HCT116 (cell line): ENCODE measurements at regions not wholly inside any gene's neighbourhood (a gene's known extent, or its start where the extent isn't known, plus 50 kb on each side); places are given as distances from the start of the nearest gene placed in this dataset.

ENCODE experiments used
- CBX3 ChIP-seq: IDR thresholded peaks from 2 replicates; pipeline ENCODE4 v1.6.1; 2012; ENCODE audit warnings: low read depth
- EGR1 ChIP-seq: IDR thresholded peaks from 2 replicates; pipeline ENCODE4 v1.6.1; 2012; ENCODE audit warnings: low read depth
- EZH2 ChIP-seq: fragments of 200-600 bp; sonication (generic); IDR thresholded peaks from 2 replicates; pipeline ENCODE4 v1.6.1; 2017; ENCODE audit warnings: antibody characterized with exemption, mixed run types
- JUND ChIP-seq: IDR thresholded peaks from 2 replicates; pipeline ENCODE4 v1.6.1; 2012
- POLR2A ChIP-seq: IDR thresholded peaks from 2 replicates; pipeline ENCODE4 v1.7.0; 2011; ENCODE audit warnings: borderline replicate concordance; ENCODE audit not compliant: insufficient read depth, insufficient read length; ENCODE audit errors: extremely low read depth
- POLR2AphosphoS5 ChIP-seq: IDR thresholded peaks from 2 replicates; pipeline ENCODE4 v1.6.1; 2011; ENCODE audit warnings: mild to moderate bottlenecking, low read depth, low read length, moderate library complexity
- SIN3A ChIP-seq: IDR thresholded peaks from 2 replicates; pipeline ENCODE4 v1.6.1; 2012; ENCODE audit warnings: low read depth
- SP1 ChIP-seq: IDR thresholded peaks from 2 replicates; pipeline ENCODE4 v1.6.1; 2012; ENCODE audit warnings: low read depth
- YY1 ChIP-seq: IDR thresholded peaks from 2 replicates; pipeline ENCODE4 v1.6.1; 2011; ENCODE audit warnings: low read length, low read depth, moderate library complexity, mild to moderate bottlenecking; ENCODE audit not compliant: insufficient replicate concordance; ENCODE audit errors: extremely low read depth
- TF ChIP-seq, protein P1 (sequence below), 3 experiments: fragments of 200-600 bp in 1 of 3; sonication (generic) in 1 of 3; IDR thresholded peaks in 2 of 3; conservative IDR thresholded peaks in 1 of 3; 2 replicates each; pipeline ENCODE4 v1.5.1; 2012 to 2017; ENCODE audit warnings: low read depth in 2 of 3, low read length in 2 of 3, antibody characterized with exemption in 1 of 3, borderline replicate concordance in 1 of 3, control low read depth in 1 of 3, mild to moderate bottlenecking in 1 of 3, mixed read lengths in 1 of 3, mixed run types in 1 of 3, moderate library complexity in 1 of 3; ENCODE audit not compliant: insufficient read depth in 1 of 3

DNA sequence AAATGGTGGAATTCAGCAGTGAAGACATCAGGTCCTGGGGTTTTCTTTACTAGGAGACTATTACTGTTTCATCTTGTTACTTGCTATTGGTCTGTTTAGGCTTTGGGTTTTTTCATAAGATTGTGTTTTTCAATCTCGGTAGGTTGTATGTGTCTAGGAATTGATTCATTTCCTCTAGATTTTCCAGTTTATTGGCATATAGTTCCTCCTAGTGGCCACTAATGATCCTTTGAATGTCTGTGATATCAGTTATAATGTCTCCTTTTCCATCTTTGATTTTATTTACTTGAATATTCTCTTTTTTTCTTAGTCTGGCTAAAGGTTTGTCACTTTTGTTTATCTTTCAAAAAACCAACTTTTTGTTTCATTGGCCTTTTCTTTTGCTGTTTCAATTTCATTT lies 233.0 kb downstream of the RWDD3 start:
- TF ChIP-seq JUND (no peak), EZH2 (no peak), SIN3A (no peak), POLR2A (no peak), YY1 (no peak), CBX3 (no peak), POLR2AphosphoS5 (no peak), SP1 (no peak), EGR1 (no peak)
- TF ChIP-seq, protein P1, sequence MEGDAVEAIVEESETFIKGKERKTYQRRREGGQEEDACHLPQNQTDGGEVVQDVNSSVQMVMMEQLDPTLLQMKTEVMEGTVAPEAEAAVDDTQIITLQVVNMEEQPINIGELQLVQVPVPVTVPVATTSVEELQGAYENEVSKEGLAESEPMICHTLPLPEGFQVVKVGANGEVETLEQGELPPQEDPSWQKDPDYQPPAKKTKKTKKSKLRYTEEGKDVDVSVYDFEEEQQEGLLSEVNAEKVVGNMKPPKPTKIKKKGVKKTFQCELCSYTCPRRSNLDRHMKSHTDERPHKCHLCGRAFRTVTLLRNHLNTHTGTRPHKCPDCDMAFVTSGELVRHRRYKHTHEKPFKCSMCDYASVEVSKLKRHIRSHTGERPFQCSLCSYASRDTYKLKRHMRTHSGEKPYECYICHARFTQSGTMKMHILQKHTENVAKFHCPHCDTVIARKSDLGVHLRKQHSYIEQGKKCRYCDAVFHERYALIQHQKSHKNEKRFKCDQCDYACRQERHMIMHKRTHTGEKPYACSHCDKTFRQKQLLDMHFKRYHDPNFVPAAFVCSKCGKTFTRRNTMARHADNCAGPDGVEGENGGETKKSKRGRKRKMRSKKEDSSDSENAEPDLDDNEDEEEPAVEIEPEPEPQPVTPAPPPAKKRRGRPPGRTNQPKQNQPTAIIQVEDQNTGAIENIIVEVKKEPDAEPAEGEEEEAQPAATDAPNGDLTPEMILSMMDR (IDR thresholded peaks at IDR 0.05 in 2 of 3, conservative IDR thresholded peaks at IDR 0.05 in 1 of 3; ENCODE audit: borderline replicate concordance in 1 of 3, insufficient read depth in 1 of 3, low read depth in 2 of 3, low read length in 2 of 3): peak; percentile 10 to 34 (median 12); a peak in 1 of 6 replicates
